BLaER1 treated with 17β-estradiol and CSF1 and Interleukin-3, amounts not matched to agents 10 nM and 100 nM (cell line): ENCODE measurements at regions not wholly inside any gene's neighbourhood (a gene's known extent, or its start where the extent isn't known, plus 50 kb on each side); places are given as distances from the start of the nearest gene placed in this dataset.
"Not testable (repeated sequence)": the region's sequence is repeated elsewhere in the genome, so short reads cannot be mapped to it uniquely, and the experiment has no call there.

Source experiments
- H3K27ac ChIP-seq, 11 experiments: shearing (Covaris generic); formaldehyde crosslinking; 2 replicates each; pipeline ENCODE4 v1.8.1; 2022
- H3K27me3 ChIP-seq, 11 experiments: shearing (Covaris generic); formaldehyde crosslinking; 2 replicates each; pipeline ENCODE4 v1.8.1; 2022
- H3K36me3 ChIP-seq, 11 experiments: shearing (Covaris generic); formaldehyde crosslinking; 2 replicates each; pipeline ENCODE4 v1.8.1; 2022
- H3K4me1 ChIP-seq, 10 experiments: shearing (Covaris generic); formaldehyde crosslinking; 2 replicates each; pipeline ENCODE4 v1.8.1; 2022
- H3K4me2 ChIP-seq, 11 experiments: shearing (Covaris generic); formaldehyde crosslinking; 2 replicates each; pipeline ENCODE4 v1.8.1; 2022
- H3K4me3 ChIP-seq, 10 experiments: shearing (Covaris generic); formaldehyde crosslinking; 2 replicates each; pipeline ENCODE4 v1.8.1; 2022
- H3K9ac ChIP-seq, 11 experiments: shearing (Covaris generic); formaldehyde crosslinking; 2 replicates each; pipeline ENCODE4 v1.8.1; 2022
- H3K9me3 ChIP-seq, 11 experiments: shearing (Covaris generic); formaldehyde crosslinking; replicated peaks in 1 of 11; 2 replicates each; pipeline ENCODE4 v1.8.1; 2022
- H4K20me1 ChIP-seq, 11 experiments: shearing (Covaris generic); formaldehyde crosslinking; 2 replicates each; pipeline ENCODE4 v1.8.1; 2022
- Cebpa-rat ChIP-seq, 11 experiments: shearing (Covaris generic); IDR thresholded peaks; 2 replicates each; pipeline ENCODE4 v1.8.1; 2022

GRCh38 chr4:126495163-126495752, 1137.5 kb upstream of the INTU start:
- peaks cover 0 to 3% (median under 1%) of the 10 kb centered on the region in 11 experiments; a peak in 11 of 22 replicates for H3K9me3 ChIP-seq
- no peaks in the 10 kb centered on the region for H3K27me3 ChIP-seq
- H4K20me1 ChIP-seq, result no peaks in the 10 kb centered on the region
- H3K4me3 ChIP-seq, result no peak overlapping the region
- no peaks in the 10 kb centered on the region for H3K4me1 ChIP-seq
- H3K4me2 ChIP-seq, result no peak overlapping the region
- no peak overlapping the region for H3K9ac ChIP-seq
- H3K27ac ChIP-seq, result no peak overlapping the region
- no peak for TF ChIP-seq Cebpa-rat (IDR thresholded peaks at IDR 0.05)
- no peaks in the 10 kb centered on the region for H3K36me3 ChIP-seq

- Histone ChIP-seq H3K27ac (no peak overlapping the region), H4K20me1 (no peaks in the 10 kb centered on the region), H3K4me3 (no peak overlapping the region), H3K9ac (no peak overlapping the region), H3K36me3 (no peaks in the 10 kb centered on the region), H3K27me3 (no peaks in the 10 kb centered on the region), H3K9me3 (no peaks in the 10 kb centered on the region), H3K4me2 (no peak overlapping the region), H3K4me1 (no peaks in the 10 kb centered on the region)
- no peak for TF ChIP-seq Cebpa-rat (IDR thresholded peaks at IDR 0.05)
Observed at GRCh38 chr4:126512979-126513378, 1119.8 kb upstream of the INTU start.

GRCh38 chr4:126513596-126513995, 1119.2 kb upstream of the INTU start:
- H4K20me1 ChIP-seq, result no peaks in the 10 kb centered on the region
- H3K27ac ChIP-seq, result no peak overlapping the region
- H3K9me3 ChIP-seq, result no peaks in the 10 kb centered on the region
- no peak overlapping the region for H3K9ac ChIP-seq
- H3K4me3 ChIP-seq, result no peak overlapping the region
- H3K36me3 ChIP-seq, result no peaks in the 10 kb centered on the region
- no peak overlapping the region for H3K4me2 ChIP-seq
- H3K27me3 ChIP-seq, result no peaks in the 10 kb centered on the region
- H3K4me1 ChIP-seq, result no peaks in the 10 kb centered on the region
- no peak for TF ChIP-seq Cebpa-rat (IDR thresholded peaks at IDR 0.05)

GRCh38 chr4:126520731-126521130, 1112.0 kb upstream of the INTU start:
- Histone ChIP-seq H4K20me1 (no peaks in the 10 kb centered on the region), H3K4me1 (no peaks in the 10 kb centered on the region), H3K4me2 (no peak overlapping the region), H3K36me3 (no peaks in the 10 kb centered on the region), H3K27me3 (no peaks in the 10 kb centered on the region), H3K9ac (no peak overlapping the region), H3K4me3 (no peak overlapping the region), H3K27ac (no peak overlapping the region), H3K9me3 (peaks cover 10 to 24% (median 20%) of the 10 kb centered on the region in 11 experiments; a peak in 20 of 22 replicates)
- no peak for TF ChIP-seq Cebpa-rat (IDR thresholded peaks at IDR 0.05)

- not testable (repeated sequence) for H3K36me3 ChIP-seq, H3K27me3 ChIP-seq, H3K4me2 ChIP-seq, H4K20me1 ChIP-seq, H3K4me3 ChIP-seq, H3K4me1 ChIP-seq, H3K27ac ChIP-seq, H3K9ac ChIP-seq
- peaks cover 17 to 35% (median 28%) of the 10 kb centered on the region in 11 experiments; a peak in 21 of 22 replicates for H3K9me3 ChIP-seq
Observed at GRCh38 chr4:126525400-126525799, 1107.4 kb upstream of the INTU start.

- Histone ChIP-seq H3K9me3 (peaks cover 17 to 35% (median 28%) of the 10 kb centered on the region in 11 experiments; a peak in 21 of 22 replicates), H4K20me1 (no peaks in the 10 kb centered on the region), H3K4me1 (no peaks in the 10 kb centered on the region), H3K4me3 (no peak overlapping the region), H3K27ac (no peak overlapping the region), H3K27me3 (no peaks in the 10 kb centered on the region), H3K9ac (no peak overlapping the region), H3K36me3 (no peaks in the 10 kb centered on the region), H3K4me2 (no peak overlapping the region)
- TF ChIP-seq Cebpa-rat (IDR thresholded peaks at IDR 0.05), result no peak
Observed at GRCh38 chr4:126526335-126526734, 1106.4 kb upstream of the INTU start.

- H4K20me1 ChIP-seq, result no peaks in the 10 kb centered on the region
- no peak overlapping the region for H3K4me3 ChIP-seq
- no peak overlapping the region for H3K4me2 ChIP-seq
- TF ChIP-seq Cebpa-rat (IDR thresholded peaks at IDR 0.05), result no peak
- H3K27me3 ChIP-seq, result no peaks in the 10 kb centered on the region
- no peak overlapping the region for H3K9ac ChIP-seq
- H3K27ac ChIP-seq, result no peak overlapping the region
- H3K36me3 ChIP-seq, result no peaks in the 10 kb centered on the region
- H3K4me1 ChIP-seq, result peaks cover 0 to 7% (median 0%) of the 10 kb centered on the region in 10 experiments; a peak in 4 of 20 replicates
- peaks cover 8 to 19% (median 14%) of the 10 kb centered on the region in 11 experiments; a peak in 20 of 22 replicates for H3K9me3 ChIP-seq
Observed at GRCh38 chr4:126529997-126530396, 1102.8 kb upstream of the INTU start.

GRCh38 chr4:126530996-126531585, 1101.7 kb upstream of the INTU start:
- TF ChIP-seq Cebpa-rat (IDR thresholded peaks at IDR 0.05), result no peak
- Histone ChIP-seq H3K9ac (no peak overlapping the region), H4K20me1 (no peaks in the 10 kb centered on the region), H3K27me3 (no peaks in the 10 kb centered on the region), H3K4me2 (no peak overlapping the region), H3K4me1 (peaks cover 0 to 7% (median 0%) of the 10 kb centered on the region in 10 experiments; a peak in 4 of 20 replicates), H3K4me3 (no peak overlapping the region), H3K36me3 (no peaks in the 10 kb centered on the region), H3K9me3 (peaks cover 1 to 10% (median 5%) of the 10 kb centered on the region in 11 experiments; a peak in 18 of 22 replicates), H3K27ac (no peak overlapping the region)

- Histone ChIP-seq H3K9me3 (no peaks in the 10 kb centered on the region), H3K27ac (no peak overlapping the region), H3K4me3 (no peak overlapping the region), H3K36me3 (no peaks in the 10 kb centered on the region), H3K27me3 (no peaks in the 10 kb centered on the region), H3K9ac (no peak overlapping the region), H3K4me2 (no peak overlapping the region), H3K4me1 (peaks cover 0 to 7% (median 0%) of the 10 kb centered on the region in 10 experiments; a peak in 4 of 20 replicates), H4K20me1 (no peaks in the 10 kb centered on the region)
- TF ChIP-seq Cebpa-rat (IDR thresholded peaks at IDR 0.05), result no peak
Observed at GRCh38 chr4:126532527-126532926, 1100.2 kb upstream of the INTU start.
